HEK293 (cell line): ENCODE measurements at regions not wholly inside any gene's neighbourhood (a gene's known extent, or its start where the extent isn't known, plus 50 kb on each side); places are given as distances from the start of the nearest gene placed in this dataset.

Experiments
- CTCF ChIP-seq: fragments of 450-650 bp; formaldehyde crosslinking; IDR thresholded peaks from 2 replicates; pipeline ENCODE4 v1.5.1; 2016; ENCODE audit warnings: missing biosample characterization, missing genetic modification characterization
- REST ChIP-seq: fragments of 450-650 bp; formaldehyde crosslinking; IDR thresholded peaks from 2 replicates; pipeline ENCODE4 v1.5.1; 2016; ENCODE audit warnings: missing biosample characterization, missing genetic modification characterization
- TCF7L2 ChIP-seq: IDR thresholded peaks from 2 replicates; pipeline ENCODE4 v1.6.1; 2011; ENCODE audit warnings: low read depth, mild to moderate bottlenecking, inconsistent platforms, low read length, moderate library complexity, borderline replicate concordance
- YY1 ChIP-seq: fragments of 450-650 bp; formaldehyde crosslinking; IDR thresholded peaks from 2 replicates; pipeline ENCODE4 v1.5.1; 2018; ENCODE audit warnings: missing biosample characterization, missing genetic modification characterization
- ZNF24 ChIP-seq: fragments of 450-650 bp; formaldehyde crosslinking; IDR thresholded peaks from 2 replicates; pipeline ENCODE4 v1.5.1; 2016; ENCODE audit warnings: missing biosample characterization, missing genetic modification characterization
- ZNF596 ChIP-seq: fragments of 450-650 bp; IDR thresholded peaks from 2 replicates; pipeline ENCODE4 v1.5.0; 2018; ENCODE audit warnings: missing biosample characterization, mild to moderate bottlenecking, missing genetic modification characterization, moderate library complexity
- ZNF791 ChIP-seq: fragments of 450-650 bp; formaldehyde crosslinking; IDR thresholded peaks from 2 replicates; pipeline ENCODE4 v1.5.1; 2016; ENCODE audit warnings: missing biosample characterization, missing genetic modification characterization
- ZSCAN16 ChIP-seq: fragments of 450-650 bp; formaldehyde crosslinking; IDR thresholded peaks from 2 replicates; pipeline ENCODE4 v1.5.1; 2016; ENCODE audit warnings: missing biosample characterization, missing genetic modification characterization

GRCh38 chr7:54860843-54861242 is 101.8 kb upstream of the SEC61G start:
- TF ChIP-seq CTCF (tag by site-specific recombination) (no peak), ZNF24 (tag by site-specific recombination) (no peak), REST (tag by site-specific recombination) (no peak), ZNF596 (no peak), ZSCAN16 (tag by site-specific recombination) (no peak), ZNF791 (tag by site-specific recombination) (no peak), YY1 (tag by site-specific recombination) (no peak), TCF7L2 (no peak)
